ENCODE measurements at regions not wholly inside any gene's neighbourhood (a gene's known extent, or its start where the extent isn't known, plus 50 kb on each side); places are given as distances from the start of the nearest gene placed in this dataset.

GRCh38 chr1:101713760-101714159 lies 283.0 kb downstream of the OLFM3 start:
- no peak overlapping the region for H3K27ac Mint-ChIP-seq (ENCODE audit: unreplicated experiment)

DNA sequence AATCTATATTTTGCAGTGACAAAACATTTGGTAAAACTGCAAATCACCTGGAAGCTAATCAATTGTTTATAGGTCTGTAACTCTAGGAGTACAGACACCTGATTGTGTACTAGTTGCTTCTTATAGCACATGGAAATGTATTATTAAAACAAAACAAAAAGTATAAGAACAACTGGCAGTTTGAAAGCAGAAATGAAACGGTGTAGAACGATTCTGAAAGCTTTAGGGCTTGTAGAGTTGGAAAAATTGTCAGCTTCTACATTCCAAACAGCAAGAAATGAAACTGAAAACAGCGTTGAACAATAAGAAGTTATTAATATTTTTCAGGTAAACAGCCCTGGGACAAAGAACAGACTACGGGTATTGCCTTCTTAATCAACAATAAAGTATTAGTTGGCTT lies 273.3 kb downstream of the OLFM3 start:
- Mint-ChIP-seq H3K9me3 (ENCODE audit: unreplicated experiment) (no peaks in the 10 kb centered on the region), H3K4me3 (ENCODE audit: unreplicated experiment) (no peak overlapping the region), H3K27ac (ENCODE audit: unreplicated experiment) (no peak overlapping the region), H3K36me3 (ENCODE audit: unreplicated experiment) (no peaks in the 10 kb centered on the region), H3K27me3 (ENCODE audit: unreplicated experiment) (peaks cover 18% of the 10 kb centered on the region), H3K4me1 (ENCODE audit: unreplicated experiment) (no peaks in the 10 kb centered on the region)
- no peak for DNase-seq (ENCODE audit: extremely low spot score, unreplicated experiment)
- no peak for TF ChIP-seq CTCF (IDR thresholded peaks at IDR 0.05)

More at GRCh38 chr1:101713760-101714159, 283.0 kb downstream of the OLFM3 start:
- Mint-ChIP-seq H3K27me3 (ENCODE audit: unreplicated experiment) (peaks cover 10% of the 10 kb centered on the region), H3K4me3 (ENCODE audit: unreplicated experiment) (no peak overlapping the region), H3K4me1 (ENCODE audit: unreplicated experiment) (no peaks in the 10 kb centered on the region), H3K9me3 (ENCODE audit: unreplicated experiment) (no peaks in the 10 kb centered on the region), H3K36me3 (ENCODE audit: unreplicated experiment) (no peaks in the 10 kb centered on the region)
- no peak for DNase-seq (ENCODE audit: extremely low spot score, unreplicated experiment)
- no peak for TF ChIP-seq CTCF (IDR thresholded peaks at IDR 0.05)

DNA sequence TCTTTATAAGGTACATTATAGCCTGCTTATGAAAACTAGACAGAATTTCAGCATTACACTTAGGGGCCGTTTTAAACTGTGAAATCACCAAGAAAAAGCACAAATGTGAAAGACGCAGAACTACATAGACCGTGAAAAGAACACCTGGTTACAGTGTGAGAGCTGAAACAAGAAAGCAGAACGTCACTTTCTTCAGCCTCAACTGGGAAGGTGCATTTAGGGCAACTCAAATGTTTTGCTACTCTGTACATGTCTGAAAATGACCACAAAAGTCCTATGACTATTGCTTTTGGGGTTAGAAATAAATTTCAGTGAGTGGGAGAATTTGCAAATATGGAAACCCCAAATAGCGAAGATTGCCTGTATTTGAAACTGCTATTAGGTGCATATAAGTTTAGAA lies 268.7 kb downstream of the OLFM3 start:
- Mint-ChIP-seq H3K4me1 (ENCODE audit: unreplicated experiment) (no peaks in the 10 kb centered on the region), H3K27me3 (ENCODE audit: unreplicated experiment) (peaks cover 21% of the 10 kb centered on the region), H3K4me3 (ENCODE audit: unreplicated experiment) (no peak overlapping the region), H3K27ac (ENCODE audit: unreplicated experiment) (no peak overlapping the region), H3K9me3 (ENCODE audit: unreplicated experiment) (no peaks in the 10 kb centered on the region), H3K36me3 (ENCODE audit: unreplicated experiment) (no peaks in the 10 kb centered on the region)
- no peak for DNase-seq (ENCODE audit: extremely low spot score, unreplicated experiment)
- TF ChIP-seq CTCF (IDR thresholded peaks at IDR 0.05), result no peak

DNA sequence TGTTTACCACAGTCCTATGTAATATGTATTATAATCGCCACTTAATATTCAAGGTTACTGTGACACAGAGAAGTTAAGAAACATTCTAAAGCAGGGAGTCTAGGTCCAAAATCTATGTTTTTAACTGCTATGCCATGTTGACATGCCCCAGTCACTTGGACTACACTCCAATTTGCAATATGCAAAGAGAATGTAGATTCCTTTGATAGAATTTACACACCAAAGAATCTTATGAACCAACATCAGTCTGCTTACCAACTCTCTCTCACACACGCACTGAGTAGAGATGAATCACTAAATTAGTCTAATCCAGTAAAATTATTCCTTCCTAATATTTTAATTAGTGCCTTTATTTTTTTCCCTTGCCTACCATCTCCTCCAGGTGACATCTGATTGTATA lies 266.2 kb downstream of the OLFM3 start:
- H3K4me1 Mint-ChIP-seq (ENCODE audit: unreplicated experiment), result no peaks in the 10 kb centered on the region

GRCh38 chr1:101732261-101732660 lies 264.5 kb downstream of the OLFM3 start:
- Mint-ChIP-seq H3K27ac (ENCODE audit: unreplicated experiment) (no peak overlapping the region), H3K27me3 (ENCODE audit: unreplicated experiment) (peaks cover 19% of the 10 kb centered on the region), H3K4me3 (ENCODE audit: unreplicated experiment) (no peak overlapping the region), H3K36me3 (ENCODE audit: unreplicated experiment) (no peaks in the 10 kb centered on the region), H3K4me1 (ENCODE audit: unreplicated experiment) (no peaks in the 10 kb centered on the region), H3K9me3 (ENCODE audit: unreplicated experiment) (no peaks in the 10 kb centered on the region)
- no peak for DNase-seq (ENCODE audit: extremely low spot score, unreplicated experiment)
- TF ChIP-seq CTCF (IDR thresholded peaks at IDR 0.05), result no peak

More for the DNA sequence above, 266.2 kb downstream of the OLFM3 start:
- no peaks in the 10 kb centered on the region for H3K36me3 Mint-ChIP-seq (ENCODE audit: unreplicated experiment)
- no peak overlapping the region for H3K4me3 Mint-ChIP-seq (ENCODE audit: unreplicated experiment)
- H3K27ac Mint-ChIP-seq (ENCODE audit: unreplicated experiment), result no peak overlapping the region
- DNase-seq (ENCODE audit: extremely low spot score, unreplicated experiment), result no peak
- no peaks in the 10 kb centered on the region for H3K9me3 Mint-ChIP-seq (ENCODE audit: unreplicated experiment)
- TF ChIP-seq CTCF (IDR thresholded peaks at IDR 0.05), result no peak
- H3K27me3 Mint-ChIP-seq (ENCODE audit: unreplicated experiment), result peaks cover 21% of the 10 kb centered on the region

All from osteocyte (in vitro differentiated cells).